Vagina (tissue), 2 donors: ENCODE measurements at regions not wholly inside any gene's neighbourhood (a gene's known extent, or its start where the extent isn't known, plus 50 kb on each side); places are given as distances from the start of the nearest gene placed in this dataset.

Experiments
- DNase-seq, 2 donors: peaks; one replicate each; pipeline ENCODE4 v3.0.0-alpha.2; 2017; ENCODE audit errors: extremely low spot score in 2 of 2
- H3K27ac ChIP-seq: fragments of 200-600 bp; sonication (generic); one replicate; pipeline ENCODE4 v1.5.1; 2019
- H3K27me3 ChIP-seq: fragments of 200-600 bp; sonication (generic); one replicate; pipeline ENCODE4 v1.5.1; 2019
- H3K36me3 ChIP-seq, 2 donors: fragments of 200-600 bp; sonication (generic); one replicate each; pipeline ENCODE4 v1.5.1; 2017 to 2019
- H3K4me1 ChIP-seq: fragments of 200-600 bp; sonication (generic); one replicate; pipeline ENCODE4 v1.5.1; 2019
- H3K4me3 ChIP-seq, 2 donors: fragments of 200-600 bp; sonication (generic); 1 replicate in 1 of 2; 2 replicates in 1 of 2; pipeline ENCODE4 v1.5.1; 2016 to 2019
- H3K9me3 ChIP-seq: fragments of 200-600 bp; sonication (generic); one replicate; pipeline ENCODE4 v1.5.1; 2019
- POLR2A ChIP-seq, 2 donors: fragments of 450-650 bp; IDR thresholded peaks; one replicate each; pipeline ENCODE4 v1.6.1; 2017; ENCODE audit warnings: antibody characterized with exemption in 2 of 2, mild to moderate bottlenecking in 2 of 2, moderate library complexity in 2 of 2
- POLR2AphosphoS5 ChIP-seq, 2 donors: sonication (generic); formaldehyde crosslinking; IDR thresholded peaks; one replicate each; pipeline ENCODE4 v1.9.0; 2017; ENCODE audit warnings: antibody characterized with exemption in 2 of 2, mild to moderate bottlenecking in 2 of 2, low read depth in 1 of 2; ENCODE audit not compliant: insufficient read depth in 1 of 2
- intact Hi-C: fragments of 100-400 bp; cut with DNase I; formaldehyde crosslinking; loops from one replicate; pipeline ENCODE4 v1.15.1; 2023
- TF ChIP-seq, protein P1 (sequence below), 3 experiments: fragments of 450-650 bp in 2 of 3; fragments of 200-600 bp in 1 of 3; sonication (generic) in 1 of 3; IDR thresholded peaks; one replicate each; pipeline ENCODE4 v1.5.1; 2017 to 2019; ENCODE audit warnings: antibody characterized with exemption in 3 of 3, mild to moderate bottlenecking in 2 of 3, moderate library complexity in 2 of 3

- no peaks in the 10 kb centered on the region for H3K9me3 ChIP-seq
- DNase-seq, result no peak
- intact Hi-C loops, result no loop called here
- no peak overlapping the region for H3K4me3 ChIP-seq
- no peaks in the 10 kb centered on the region for H3K27me3 ChIP-seq
- no peaks in the 10 kb centered on the region for H3K4me1 ChIP-seq
- no peaks in the 10 kb centered on the region for H3K36me3 ChIP-seq
- TF ChIP-seq POLR2AphosphoS5 (IDR thresholded peaks at IDR 0.05; ENCODE audit: insufficient read depth in 1 of 2, low read depth in 1 of 2) (no peak), POLR2A (IDR thresholded peaks at IDR 0.05) (no peak)
- TF ChIP-seq, protein P1, sequence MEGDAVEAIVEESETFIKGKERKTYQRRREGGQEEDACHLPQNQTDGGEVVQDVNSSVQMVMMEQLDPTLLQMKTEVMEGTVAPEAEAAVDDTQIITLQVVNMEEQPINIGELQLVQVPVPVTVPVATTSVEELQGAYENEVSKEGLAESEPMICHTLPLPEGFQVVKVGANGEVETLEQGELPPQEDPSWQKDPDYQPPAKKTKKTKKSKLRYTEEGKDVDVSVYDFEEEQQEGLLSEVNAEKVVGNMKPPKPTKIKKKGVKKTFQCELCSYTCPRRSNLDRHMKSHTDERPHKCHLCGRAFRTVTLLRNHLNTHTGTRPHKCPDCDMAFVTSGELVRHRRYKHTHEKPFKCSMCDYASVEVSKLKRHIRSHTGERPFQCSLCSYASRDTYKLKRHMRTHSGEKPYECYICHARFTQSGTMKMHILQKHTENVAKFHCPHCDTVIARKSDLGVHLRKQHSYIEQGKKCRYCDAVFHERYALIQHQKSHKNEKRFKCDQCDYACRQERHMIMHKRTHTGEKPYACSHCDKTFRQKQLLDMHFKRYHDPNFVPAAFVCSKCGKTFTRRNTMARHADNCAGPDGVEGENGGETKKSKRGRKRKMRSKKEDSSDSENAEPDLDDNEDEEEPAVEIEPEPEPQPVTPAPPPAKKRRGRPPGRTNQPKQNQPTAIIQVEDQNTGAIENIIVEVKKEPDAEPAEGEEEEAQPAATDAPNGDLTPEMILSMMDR (IDR thresholded peaks at IDR 0.05), result no peak
- H3K27ac ChIP-seq, result no peak overlapping the region
Observed at GRCh38 chr12:66045506-66045905, 85.0 kb downstream of the LLPH start.

GRCh38 chr12:66044731-66045130, 85.8 kb downstream of the LLPH start:
- Histone ChIP-seq H3K4me1 (no peaks in the 10 kb centered on the region), H3K9me3 (no peaks in the 10 kb centered on the region), H3K27ac (no peak overlapping the region), H3K4me3 (no peak overlapping the region), H3K36me3 (no peaks in the 10 kb centered on the region), H3K27me3 (no peaks in the 10 kb centered on the region)
- no peak for DNase-seq
- TF ChIP-seq, protein P1 (IDR thresholded peaks at IDR 0.05), result no peak
- TF ChIP-seq POLR2A (IDR thresholded peaks at IDR 0.05) (no peak), POLR2AphosphoS5 (IDR thresholded peaks at IDR 0.05; ENCODE audit: insufficient read depth in 1 of 2, low read depth in 1 of 2) (no peak)
- intact Hi-C loops, result no loop called here

- H3K27ac ChIP-seq, result no peak overlapping the region
- DNase-seq, result no peak
- H3K4me1 ChIP-seq, result no peaks in the 10 kb centered on the region
- no peaks in the 10 kb centered on the region for H3K36me3 ChIP-seq
- no peak for TF ChIP-seq POLR2A (IDR thresholded peaks at IDR 0.05)
- no peak for TF ChIP-seq POLR2AphosphoS5 (IDR thresholded peaks at IDR 0.05; ENCODE audit: insufficient read depth in 1 of 2, low read depth in 1 of 2)
- TF ChIP-seq, protein P1 (IDR thresholded peaks at IDR 0.05), result no peak
- no peak overlapping the region for H3K4me3 ChIP-seq
- no peaks in the 10 kb centered on the region for H3K27me3 ChIP-seq
- no peaks in the 10 kb centered on the region for H3K9me3 ChIP-seq
- intact Hi-C loops, result no loop called here
Observed at GRCh38 chr12:66043035-66043434, 87.5 kb downstream of the LLPH start.

DNA sequence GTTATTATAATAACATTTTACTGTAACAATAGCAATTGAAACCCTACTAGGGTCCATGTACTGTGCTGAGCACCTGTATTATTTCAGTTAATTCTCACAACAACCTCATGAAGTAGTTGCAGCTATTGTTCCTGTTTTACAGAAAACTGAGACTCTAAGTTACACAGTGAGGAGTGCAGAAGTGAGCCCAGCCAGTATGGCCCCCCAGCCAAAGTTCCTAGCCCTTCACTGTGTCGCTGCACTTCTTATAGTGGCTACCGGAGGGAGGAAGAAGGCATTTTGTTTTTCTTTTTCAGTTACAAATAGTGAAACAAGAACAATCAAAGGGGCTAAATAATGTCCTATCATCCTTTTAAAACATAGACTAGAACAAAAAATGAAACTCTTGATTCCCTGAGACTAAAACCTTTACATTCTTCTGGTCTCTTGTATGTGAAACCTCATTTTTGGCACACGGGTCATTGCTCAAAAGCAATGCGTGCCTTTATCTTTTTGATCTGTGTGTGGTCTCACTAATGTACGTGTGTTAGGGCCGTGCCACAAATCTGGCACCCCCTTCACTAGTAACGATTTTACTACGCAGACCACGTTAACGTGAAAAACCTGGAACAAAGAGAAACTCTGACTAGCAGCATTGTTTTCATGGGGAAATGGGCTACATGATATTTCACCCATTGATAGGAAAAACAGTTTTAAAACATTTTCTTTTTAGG, 88.7 kb downstream of the LLPH start:
- DNase-seq, result no peak
- no peaks in the 10 kb centered on the region for H3K27me3 ChIP-seq
- H3K27ac ChIP-seq, result no peak overlapping the region
- H3K36me3 ChIP-seq, result no peaks in the 10 kb centered on the region
- H3K9me3 ChIP-seq, result no peaks in the 10 kb centered on the region
- no peaks in the 10 kb centered on the region for H3K4me1 ChIP-seq
- H3K4me3 ChIP-seq, result no peak overlapping the region
- TF ChIP-seq POLR2AphosphoS5 (IDR thresholded peaks at IDR 0.05; ENCODE audit: insufficient read depth in 1 of 2, low read depth in 1 of 2) (no peak), POLR2A (IDR thresholded peaks at IDR 0.05) (no peak)
- TF ChIP-seq, protein P1 (IDR thresholded peaks at IDR 0.05), result no peak
- intact Hi-C loops, result no loop called here

DNA sequence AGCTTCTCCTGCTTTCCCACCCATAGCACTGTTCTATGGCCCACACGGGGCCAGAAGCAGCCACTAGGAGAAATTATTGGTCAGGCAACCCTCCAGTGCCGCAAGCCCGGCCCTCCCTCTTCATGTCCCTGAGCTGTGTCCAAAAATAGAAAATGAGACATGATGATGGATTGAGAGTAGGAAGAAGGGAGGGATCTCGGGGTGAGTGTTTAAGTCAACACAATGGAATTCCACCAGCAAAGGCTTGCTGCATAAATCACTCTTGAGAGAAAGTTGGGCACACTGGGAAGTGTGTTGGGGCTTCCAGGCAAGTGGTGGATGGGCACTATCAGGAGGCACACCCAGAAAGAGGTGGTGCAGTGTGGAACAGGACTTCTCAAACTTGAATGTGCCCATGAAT, 94.2 kb downstream of the LLPH start:
- no peak for TF ChIP-seq POLR2AphosphoS5 (IDR thresholded peaks at IDR 0.05; ENCODE audit: insufficient read depth in 1 of 2, low read depth in 1 of 2)
- TF ChIP-seq, protein P1 (IDR thresholded peaks at IDR 0.05), result no peak
- TF ChIP-seq POLR2A (IDR thresholded peaks at IDR 0.05), result no peak
- no peaks in the 10 kb centered on the region for H3K9me3 ChIP-seq
- no peaks in the 10 kb centered on the region for H3K36me3 ChIP-seq
- no peak overlapping the region for H3K27ac ChIP-seq
- intact Hi-C loops, result no loop called here
- DNase-seq, result no peak
- H3K4me1 ChIP-seq, result peaks cover 6% of the 10 kb centered on the region
- no peaks in the 10 kb centered on the region for H3K27me3 ChIP-seq
- H3K4me3 ChIP-seq, result no peak overlapping the region
